HG03175 (cell line): ENCODE measurements at regions not wholly inside any gene's neighbourhood (a gene's known extent, or its start where the extent isn't known, plus 50 kb on each side); places are given as distances from the start of the nearest gene placed in this dataset.
"Not testable (repeated sequence)": the region's sequence is repeated elsewhere in the genome, so short reads cannot be mapped to it uniquely, and the experiment has no call there.

Experiments
- ATAC-seq: cut with Tn5 transposase; IDR thresholded peaks from one replicate; pipeline ENCODE4 v1.9.1; 2021; ENCODE audit warnings: mild to moderate bottlenecking, moderate library complexity; ENCODE audit not compliant: unreplicated experiment

DNA sequence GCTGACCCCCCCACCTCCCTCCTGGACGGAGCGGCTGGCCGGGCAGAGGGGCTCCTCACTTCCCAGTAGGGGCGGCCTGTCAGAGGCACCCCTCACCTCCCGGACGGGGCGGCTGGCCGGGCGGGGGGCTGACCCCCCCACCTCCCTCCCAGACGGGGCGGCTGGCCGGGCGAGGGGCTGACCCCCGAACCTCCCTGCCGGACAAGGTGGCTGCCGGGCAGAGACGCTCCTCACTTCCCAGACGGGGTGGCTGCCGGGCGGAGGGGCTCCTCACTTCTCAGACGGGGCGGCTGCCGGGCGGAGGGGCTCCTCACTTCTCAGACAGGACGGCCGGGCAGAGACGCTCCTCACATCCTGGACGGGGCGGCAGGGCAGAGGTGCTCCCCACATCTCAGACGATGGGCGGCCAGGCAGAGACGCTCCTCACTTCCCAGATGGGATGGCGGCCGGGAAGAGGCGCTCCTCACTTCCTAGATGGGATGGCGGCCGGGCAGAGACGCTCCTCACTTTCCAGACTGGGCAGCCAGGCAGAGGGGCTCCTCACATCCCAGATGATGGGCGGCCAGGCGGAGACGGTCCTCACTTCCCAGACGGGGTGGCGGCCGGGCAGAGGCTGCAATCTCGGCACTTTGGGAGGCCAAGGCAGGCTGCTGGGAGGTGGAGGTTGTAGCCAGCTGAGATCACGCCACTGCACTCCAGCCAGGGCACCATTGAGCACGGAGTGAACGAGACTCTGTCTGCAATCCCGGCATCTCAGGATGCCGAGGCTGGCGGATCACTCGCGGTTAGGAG lies 66.2 kb upstream of the PAPPA2 start:
- not testable (repeated sequence) for ATAC-seq

DNA sequence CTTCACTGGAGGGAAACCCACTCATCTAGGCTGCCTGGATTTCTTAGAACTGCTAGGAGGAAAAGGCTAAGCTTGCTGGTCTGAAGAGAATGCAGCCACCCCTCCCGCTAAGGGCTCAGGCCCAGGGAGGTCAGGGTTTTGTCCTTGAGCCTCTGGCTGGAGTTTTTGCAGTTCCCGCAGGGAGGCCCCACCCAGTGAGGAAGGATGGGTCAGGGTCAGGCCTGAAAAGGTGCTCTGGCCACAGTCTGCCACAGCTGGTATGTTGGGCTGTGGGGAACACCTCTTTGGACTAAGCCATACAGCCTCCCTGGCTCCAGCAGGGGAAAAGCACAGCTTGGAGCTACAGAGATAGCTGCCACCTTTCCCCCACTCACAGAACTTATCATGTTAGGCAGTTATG lies 71.4 kb upstream of the PAPPA2 start:
- no peak for ATAC-seq

- ATAC-seq, result no peak
Measured at GRCh38 chr1:176384841-176385240, 78.1 kb upstream of the PAPPA2 start.

GRCh38 chr1:176382163-176382562 lies 80.8 kb upstream of the PAPPA2 start:
- no peak for ATAC-seq

GRCh38 chr1:176379626-176380339 lies 83.2 kb upstream of the PAPPA2 start:
- no peak for ATAC-seq

- ATAC-seq, result peak; percentile 81
Measured at GRCh38 chr1:176374967-176375569, 87.9 kb upstream of the PAPPA2 start.

DNA sequence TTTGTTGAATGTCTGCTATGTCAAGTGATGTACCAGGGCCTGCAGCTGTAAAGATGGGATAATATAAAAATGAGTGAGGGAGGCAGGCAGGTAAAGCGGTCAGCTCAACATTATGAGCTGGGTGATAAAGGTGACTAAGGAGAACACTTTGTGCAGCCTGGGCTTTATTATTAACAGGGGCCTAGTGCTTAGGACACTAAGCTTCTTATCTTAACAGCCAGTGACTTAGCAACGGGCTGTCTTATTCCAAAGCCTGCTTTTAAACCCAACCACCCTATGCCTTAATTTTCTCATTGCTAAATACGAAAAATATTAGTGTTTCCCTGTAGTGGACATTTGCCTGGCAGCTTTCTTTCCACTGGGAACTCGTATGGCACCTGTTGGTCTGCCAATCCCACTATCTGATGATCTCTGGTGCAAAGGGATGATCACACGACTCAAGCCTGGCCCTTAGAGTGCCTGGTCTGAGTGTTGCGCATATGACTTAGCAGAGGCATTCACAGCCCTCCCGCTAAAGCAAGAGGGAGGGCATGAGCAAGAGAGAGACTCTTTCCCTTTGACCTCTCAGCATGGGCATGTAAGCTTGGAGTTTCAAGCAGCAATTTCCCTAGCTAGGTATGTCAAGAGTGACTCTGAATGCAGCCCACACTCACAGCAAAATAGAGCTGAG lies 98.6 kb upstream of the PAPPA2 start:
- ATAC-seq, result no peak

GRCh38 chr1:176349135-176349715 lies 113.8 kb upstream of the PAPPA2 start:
- ATAC-seq, result not testable (repeated sequence)

DNA sequence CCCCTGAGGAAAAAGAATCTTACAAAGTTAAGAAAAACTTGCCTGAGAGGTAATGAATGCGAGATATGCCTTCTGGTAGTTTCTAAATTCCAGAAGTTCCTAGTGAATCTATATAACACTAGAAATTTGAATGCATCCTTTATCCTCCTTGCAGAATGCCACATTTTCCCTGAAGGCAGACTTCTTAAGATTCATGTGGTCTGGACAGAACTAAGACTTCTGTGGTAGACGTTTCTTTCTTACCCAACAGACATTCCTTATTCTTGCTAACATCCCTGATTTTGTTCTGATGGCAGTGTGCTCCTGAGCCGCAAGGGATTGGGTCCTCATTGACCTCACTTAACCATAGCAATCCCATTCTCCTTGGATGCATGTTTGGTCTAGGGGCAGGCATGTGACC lies 121.3 kb upstream of the PAPPA2 start:
- ATAC-seq, result no peak

DNA sequence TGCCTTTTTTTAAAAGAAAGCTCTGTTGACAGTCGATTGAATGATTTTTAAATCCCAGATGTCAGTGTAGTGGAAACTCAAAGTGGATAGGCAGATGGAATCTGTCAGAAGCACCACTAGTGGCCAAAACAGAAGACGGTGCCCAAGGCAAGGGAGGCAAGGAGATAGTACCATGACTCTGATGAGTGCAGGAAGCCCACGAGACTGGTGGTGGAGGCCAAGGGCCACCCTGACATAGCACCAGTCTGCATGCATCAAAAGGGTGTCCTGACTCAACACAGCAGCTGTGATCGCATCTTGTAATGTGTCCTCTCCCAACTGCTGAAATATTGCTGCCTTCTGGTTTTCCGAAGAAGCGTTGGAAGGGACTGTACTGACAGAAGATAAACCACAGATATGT lies 124.1 kb upstream of the PAPPA2 start:
- ATAC-seq, result no peak

- ATAC-seq, result no peak
Measured at GRCh38 chr1:176330782-176331181, 123.7 kb upstream of the COP1 start.

DNA sequence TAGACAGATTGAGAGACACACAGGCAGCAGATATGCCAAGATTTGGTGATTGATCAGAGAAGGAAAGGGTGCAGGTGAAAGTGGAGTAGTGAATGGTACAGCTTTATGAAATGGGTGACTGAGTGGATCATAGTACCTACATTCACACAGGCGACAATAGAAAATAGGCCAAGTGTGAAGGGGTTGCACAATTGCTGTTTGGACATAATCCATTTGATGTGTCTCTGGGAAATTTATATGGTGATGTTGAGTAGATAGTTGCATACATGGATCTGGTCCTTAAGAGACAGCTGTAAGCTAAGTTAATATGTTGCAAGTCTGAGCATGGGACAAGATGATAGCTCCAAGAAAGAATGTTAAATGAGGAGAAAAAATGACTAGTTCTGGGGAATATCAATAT lies 118.6 kb upstream of the COP1 start:
- ATAC-seq, result no peak

GRCh38 chr1:176323472-176323871 lies 116.4 kb upstream of the COP1 start:
- ATAC-seq, result no peak

- ATAC-seq, result peak; percentile 96
Measured at GRCh38 chr1:176315519-176316220, 108.6 kb upstream of the COP1 start.

DNA sequence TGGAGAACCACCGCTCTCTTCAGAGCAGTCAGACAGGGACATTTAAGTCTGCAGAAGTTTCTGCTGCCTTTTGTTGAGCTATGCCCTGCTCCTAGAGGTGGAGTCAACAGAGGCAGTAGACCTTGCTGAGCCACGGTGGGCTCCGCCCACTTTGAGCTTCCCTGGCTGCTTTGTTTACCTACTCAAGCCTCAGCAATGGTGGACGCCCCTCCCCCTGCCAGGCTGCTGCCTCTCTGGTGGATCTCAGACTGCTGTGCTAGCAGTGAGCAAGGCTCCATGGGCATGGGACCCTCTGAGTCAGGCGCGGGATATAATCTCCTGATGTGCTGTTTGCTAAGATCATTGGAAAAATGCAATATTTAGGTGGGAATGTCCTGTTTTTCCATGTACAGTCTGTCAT lies 89.5 kb upstream of the COP1 start:
- ATAC-seq, result not testable (repeated sequence)

DNA sequence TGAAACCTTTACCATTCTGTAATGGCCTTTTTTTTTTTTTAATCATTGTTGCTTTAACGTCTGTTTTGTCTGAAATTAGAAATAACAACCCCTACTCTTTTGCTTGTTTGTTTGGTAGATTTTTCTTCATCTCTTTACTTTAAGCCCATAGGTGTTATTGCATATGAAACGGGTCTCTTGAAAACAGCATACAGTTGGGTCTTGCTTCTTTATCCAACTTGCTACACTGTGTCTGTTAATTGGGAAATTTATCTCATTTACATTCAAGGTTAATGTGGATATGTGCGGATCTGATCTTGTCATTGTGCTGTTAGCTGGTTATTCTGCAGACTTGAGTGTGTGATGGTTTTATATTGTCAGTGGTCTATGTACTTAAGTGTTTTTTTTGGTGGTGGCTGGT lies 78.9 kb upstream of the COP1 start:
- ATAC-seq, result no peak

GRCh38 chr1:176271572-176271971 lies 64.5 kb upstream of the COP1 start:
- no peak for ATAC-seq
